Fibroblast of skin of back (primary cell): ENCODE measurements at regions not wholly inside any gene's neighbourhood (a gene's known extent, or its start where the extent isn't known, plus 50 kb on each side); places are given as distances from the start of the nearest gene placed in this dataset.

Source experiments
- DNase-seq: peaks from one replicate; pipeline ENCODE4 v3.0.0-alpha.2; 2013

DNA sequence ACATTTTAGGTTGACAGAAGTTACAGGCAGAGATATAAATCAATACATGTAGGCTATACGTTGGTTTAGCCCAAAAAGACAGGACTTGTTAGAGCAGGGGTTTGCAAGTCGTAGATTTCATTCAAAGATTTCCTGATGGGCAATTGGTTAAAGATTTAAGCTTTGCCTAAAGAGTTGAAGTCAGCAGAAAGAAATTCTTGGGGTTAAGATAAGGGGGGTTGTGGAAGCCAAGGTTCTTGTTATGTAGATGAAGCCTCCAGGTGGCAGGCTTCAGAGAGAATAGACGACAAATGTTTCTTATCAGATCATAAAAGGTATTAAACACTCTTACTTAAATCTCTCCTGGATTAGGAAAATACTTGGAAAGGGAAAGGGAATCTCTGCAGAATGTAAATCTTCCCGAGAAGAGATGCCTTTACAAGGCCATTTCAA is 510.8 kb downstream of the TMTC2 start:
- no peak for DNase-seq

- DNase-seq = no peak
Measured at GRCh38 chr12:83196694-83197350, 510.1 kb downstream of the TMTC2 start.

DNA sequence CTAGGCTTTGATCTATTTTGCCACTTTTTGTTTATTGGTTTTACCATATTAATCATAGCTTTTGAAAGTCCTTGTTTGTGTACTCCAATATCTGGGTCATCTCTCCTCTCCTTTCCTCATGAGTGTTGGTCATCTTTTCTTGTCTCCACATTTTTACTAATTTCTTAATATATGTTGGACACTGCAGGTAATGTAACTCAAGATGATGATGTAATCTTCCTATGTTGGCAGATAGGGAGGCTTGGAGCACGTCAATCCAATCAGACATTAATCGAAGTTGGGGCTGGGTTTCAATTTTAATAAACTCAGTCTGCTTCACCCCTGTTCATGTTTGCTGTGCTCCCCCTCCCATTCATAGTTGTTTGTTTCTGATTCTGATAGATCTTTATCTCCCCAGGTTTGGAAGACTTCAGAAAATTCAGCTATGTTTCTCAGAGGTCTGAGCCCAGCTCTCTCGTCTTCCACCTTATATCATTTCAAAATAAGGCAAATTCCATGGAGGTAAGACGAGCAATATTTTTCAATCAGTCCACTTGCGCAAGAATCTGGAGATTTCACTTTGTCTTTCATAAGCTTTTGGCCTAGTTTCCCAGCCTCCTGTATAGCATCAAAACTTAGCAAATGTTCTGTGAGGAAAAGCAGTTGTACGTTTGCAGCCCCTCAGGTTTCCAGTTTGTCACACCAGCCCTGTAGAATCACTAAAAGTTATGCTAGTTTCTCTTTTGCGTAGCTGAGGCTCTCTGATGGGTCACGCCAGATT is 504.1 kb downstream of the TMTC2 start:
- DNase-seq = no peak

DNA sequence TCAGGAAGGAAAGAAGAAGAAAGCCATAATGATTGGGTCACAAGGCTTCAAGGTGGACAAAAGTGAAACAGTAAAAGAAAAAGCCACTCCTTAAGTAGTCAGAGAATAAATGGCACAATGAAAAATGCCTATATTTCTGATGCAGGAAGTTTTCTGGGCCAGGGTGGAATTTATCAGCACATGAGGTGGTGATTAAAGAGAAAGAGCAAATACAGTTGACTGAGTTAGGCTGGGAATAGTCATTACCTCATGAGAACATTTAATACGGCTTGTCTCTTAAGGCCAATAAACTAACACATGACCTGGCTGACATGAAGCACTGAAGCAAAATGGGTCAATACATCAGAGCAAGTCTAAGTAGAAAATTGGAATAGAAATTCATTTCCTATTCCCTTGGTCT is 499.7 kb downstream of the TMTC2 start:
- no peak for DNase-seq

- DNase-seq = no peak
Measured at GRCh38 chr12:83185241-83185640, 498.5 kb downstream of the TMTC2 start.
